HL-60/S4 treated with phorbol 12-myristate 13-acetate at 8.2 ng/mL for 4 days and 3 days (cell line): ENCODE measurements at regions not wholly inside any gene's neighbourhood (a gene's known extent, or its start where the extent isn't known, plus 50 kb on each side); places are given as distances from the start of the nearest gene placed in this dataset.
"Not testable (repeated sequence)": the region's sequence is repeated elsewhere in the genome, so short reads cannot be mapped to it uniquely, and the experiment has no call there.

ENCODE experiments used
- in situ Hi-C: fragments of 300-500 bp; cut with MboI; formaldehyde crosslinking; loops from 2 replicates; pipeline ENCODE4 v1.15.0; 2022; ENCODE audit warnings: low sequenced_read_pairs

DNA sequence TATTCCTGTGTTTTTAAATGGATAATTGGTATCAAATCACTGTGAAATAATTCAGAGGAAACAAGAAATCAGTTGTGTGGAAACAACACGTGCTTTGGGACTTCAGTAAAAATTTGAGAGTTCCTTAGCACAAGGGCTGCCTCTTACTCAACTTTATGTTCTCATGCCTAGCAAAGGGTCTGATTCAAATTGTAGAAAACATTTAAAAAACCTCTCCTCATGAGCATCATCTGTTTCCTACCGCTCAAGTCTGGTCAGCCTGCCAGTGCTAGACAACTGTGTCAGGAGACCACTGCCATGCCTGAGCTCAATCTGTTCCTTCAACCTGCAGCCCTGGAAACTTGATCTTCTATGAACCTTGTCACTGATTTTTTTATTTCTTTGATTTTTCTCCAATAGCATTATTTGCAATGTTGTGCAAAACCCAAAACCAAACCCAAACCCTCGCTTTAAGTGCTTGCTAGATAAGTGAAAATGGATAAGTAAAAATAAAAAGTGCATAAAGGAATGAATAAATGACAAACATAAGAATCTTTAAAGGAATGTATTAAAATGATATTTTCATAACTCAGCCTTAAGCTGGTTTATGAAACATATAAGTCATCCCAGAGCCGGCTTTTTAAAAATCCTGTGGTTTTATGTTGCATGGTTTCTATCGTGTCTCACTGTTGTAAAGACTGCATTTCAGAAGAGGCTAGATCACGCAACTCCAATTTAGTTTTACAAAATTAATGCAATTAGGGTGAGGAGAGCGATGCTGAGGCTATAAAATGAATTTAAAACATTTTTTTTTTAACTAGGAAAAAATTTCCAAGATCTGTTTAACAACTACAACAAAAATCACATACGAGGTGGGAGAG, 361.2 kb upstream of the PDE3A start:
- in situ Hi-C loops, result no loop called here

DNA sequence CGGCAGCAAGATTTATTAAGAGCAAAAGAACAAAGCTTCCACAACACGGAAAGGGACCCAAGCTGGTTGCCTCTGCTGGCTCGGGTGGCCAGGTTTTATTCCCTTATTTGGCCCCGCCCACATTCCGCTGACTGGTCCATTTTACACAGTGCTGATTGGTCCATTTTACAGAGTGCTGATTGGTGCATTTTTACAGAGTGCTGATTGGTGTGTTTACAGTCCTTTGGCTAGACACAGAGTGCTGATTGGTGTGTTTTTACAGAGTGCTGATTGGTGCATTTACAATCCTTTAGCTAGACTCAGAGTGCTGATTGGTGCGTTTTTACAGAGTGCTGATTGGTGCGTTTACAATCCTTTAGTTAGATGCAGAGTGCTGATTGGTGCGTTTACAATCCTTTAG, 358.4 kb upstream of the PDE3A start:
- in situ Hi-C loops, result not testable (repeated sequence)

DNA sequence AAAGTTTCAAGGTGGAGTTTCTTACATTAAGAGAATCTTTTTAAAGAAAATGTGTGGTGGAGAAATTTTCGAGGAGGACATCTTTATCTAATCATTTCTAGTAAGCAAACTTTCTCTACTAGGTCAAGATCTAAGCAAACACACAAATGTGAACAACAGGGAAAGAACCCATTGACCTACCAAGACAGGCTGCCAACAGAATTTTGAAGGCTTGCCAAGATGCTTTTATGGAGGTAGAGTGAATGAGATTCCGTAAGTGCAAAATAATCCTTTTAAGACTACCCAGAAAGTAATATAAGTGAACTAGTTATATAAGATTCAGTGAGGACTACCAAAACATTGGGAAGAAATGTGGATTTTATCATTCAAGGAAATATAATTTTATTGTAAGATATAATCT, 357.1 kb upstream of the PDE3A start:
- in situ Hi-C loops, result no loop called here

DNA sequence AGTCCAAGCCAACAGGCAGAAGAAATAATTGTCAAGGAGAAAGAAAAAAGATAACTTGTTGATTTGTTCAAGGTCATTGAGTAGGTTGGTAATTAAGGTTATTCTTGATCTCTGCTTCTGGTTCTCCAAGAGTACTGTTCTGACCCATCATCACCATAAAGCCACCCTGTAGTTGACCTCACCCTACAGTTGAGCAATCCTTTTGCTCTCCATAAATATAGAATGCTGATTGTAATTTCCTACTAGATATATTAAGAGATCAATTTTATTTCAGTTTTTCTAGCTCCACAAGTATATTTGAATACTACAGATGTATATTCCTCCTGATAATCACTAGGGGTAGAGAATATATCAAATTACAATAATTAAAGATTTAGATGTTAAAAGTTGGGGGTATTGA, 350.5 kb upstream of the PDE3A start:
- in situ Hi-C loops, result no loop called here

DNA sequence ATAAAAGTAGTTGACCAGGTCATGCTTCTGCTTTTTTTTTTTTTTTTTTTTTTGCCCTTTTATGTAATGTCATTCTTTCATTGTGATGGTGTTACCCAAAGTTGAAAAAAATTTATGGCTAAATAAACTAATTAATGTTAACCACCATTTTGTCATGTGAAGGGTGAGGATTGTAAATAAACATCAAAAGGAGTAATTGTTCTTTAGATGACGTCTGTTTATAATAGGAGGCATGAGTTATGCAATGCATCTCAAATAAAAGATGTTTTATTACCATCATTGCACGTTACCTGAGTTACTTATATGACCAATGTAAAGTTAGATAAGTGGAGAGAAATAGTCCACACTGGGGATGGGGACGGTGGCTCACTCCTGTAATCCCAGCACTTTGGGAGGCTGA, 349.9 kb upstream of the PDE3A start:
- in situ Hi-C loops, result no loop called here

DNA sequence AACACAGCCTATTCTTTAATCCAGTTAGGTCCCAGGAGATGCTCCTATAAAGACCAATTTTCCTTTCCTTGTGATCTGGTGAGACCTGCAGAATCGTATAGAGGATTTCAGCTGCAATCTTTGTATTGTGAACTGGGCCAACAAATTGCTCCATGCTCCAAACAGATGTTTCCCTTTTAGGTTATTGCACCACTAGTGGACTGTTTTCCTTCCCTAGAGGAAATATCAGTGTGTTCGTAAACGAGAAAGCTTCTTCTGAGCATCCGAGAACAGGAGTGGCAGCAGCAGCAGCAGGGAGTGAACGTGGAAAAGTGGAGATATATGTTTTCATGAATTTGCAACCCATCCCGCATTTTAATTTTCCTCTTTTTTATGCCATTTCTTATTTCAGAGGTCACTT, 344.1 kb upstream of the PDE3A start:
- in situ Hi-C loops, result no loop called here

DNA sequence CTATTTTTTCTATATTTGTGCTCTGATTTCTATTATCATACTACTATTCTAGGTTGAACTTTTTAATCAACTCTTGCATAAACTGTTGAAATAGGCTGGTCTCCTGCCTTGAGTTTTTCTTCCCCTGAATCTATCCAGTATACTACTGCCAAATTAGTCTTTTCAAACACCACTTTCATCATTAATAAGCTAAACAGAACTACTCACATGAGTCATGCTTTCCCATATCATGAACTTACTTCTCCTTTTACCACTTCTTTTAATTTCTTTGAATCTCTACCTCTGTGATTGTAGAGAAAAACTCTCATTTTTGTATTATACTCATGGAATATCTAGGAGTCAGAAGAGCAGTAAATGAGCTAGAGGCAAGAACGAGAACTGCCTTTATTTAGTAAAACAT, 340.3 kb upstream of the PDE3A start:
- in situ Hi-C loops, result no loop called here

DNA sequence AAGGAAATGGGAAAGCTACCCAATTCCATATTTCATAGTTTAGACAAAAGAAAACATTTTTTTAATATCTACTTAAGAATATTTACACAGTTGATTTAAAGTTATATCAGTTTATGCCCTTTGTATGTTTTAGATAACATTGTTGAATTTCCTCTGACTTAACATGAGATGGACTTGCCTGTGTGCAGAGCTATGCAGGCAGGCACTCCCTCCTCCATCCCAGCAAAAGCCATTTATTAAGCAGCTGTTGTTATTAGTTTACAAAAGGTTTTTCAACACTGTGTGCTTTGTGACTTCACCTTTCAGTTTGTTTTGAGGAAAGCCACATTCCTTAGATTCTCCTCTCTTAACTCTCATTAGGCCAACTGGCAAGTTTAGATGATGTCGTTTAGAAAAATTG, 337.5 kb upstream of the PDE3A start:
- in situ Hi-C loops, result no loop called here

DNA sequence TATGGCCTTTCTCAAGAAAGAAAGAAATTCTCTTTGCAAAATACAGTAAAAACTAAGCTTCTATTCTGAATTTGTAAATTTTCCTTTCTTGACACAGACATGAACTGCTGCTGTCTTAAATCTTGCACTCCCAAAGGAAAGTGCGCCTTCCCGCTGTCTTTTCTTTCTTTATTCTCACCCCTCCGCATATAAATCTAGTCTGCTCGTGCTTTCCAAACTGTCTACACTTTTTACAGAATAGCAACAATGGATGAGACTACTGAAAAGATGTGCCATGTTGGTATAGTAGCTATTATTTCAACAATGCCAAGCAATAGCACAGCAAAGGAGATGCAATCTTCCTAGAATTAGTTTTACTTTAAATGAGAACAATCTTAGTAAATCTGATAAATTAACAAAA, 328.8 kb upstream of the PDE3A start:
- in situ Hi-C loops, result no loop called here

DNA sequence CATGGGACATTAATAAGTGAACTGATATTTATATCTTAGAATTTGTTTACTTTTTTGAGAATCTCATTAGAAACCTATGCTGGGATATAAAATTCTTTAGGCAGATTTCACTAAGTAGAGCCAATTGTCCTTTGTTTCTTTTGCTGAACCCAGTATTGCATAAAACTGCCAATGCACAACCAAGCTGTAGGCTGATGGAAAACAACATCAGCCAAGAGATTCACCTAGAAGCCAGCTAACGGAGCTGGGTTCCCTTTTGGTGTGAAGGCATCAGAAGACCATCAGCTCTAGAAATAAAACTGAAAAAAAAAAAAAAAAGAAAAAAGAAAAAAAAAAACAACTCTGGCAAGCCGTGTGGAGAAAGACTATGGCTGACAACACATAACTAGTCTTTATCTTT, 328.2 kb upstream of the PDE3A start:
- in situ Hi-C loops, result no loop called here

DNA sequence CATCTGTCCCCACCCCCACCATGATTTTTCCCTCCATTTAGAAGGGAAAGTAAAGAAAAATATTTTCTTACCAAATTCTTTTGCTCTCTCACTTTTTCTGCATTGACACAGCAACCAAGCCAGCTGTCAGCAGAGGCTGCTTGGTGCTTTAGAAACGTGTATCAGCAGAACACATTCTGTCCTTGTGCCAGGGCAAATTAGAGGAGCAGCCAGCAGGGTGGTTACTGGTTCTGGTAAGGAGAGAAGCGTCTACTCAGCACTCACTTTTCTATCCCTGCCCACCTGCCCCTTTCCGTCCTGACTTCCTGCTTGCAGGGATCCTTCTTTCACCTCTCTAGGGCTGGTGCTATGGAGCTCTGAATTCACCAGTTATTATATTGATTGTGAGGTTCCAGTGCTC, 327.5 kb upstream of the PDE3A start:
- in situ Hi-C loops, result no loop called here

DNA sequence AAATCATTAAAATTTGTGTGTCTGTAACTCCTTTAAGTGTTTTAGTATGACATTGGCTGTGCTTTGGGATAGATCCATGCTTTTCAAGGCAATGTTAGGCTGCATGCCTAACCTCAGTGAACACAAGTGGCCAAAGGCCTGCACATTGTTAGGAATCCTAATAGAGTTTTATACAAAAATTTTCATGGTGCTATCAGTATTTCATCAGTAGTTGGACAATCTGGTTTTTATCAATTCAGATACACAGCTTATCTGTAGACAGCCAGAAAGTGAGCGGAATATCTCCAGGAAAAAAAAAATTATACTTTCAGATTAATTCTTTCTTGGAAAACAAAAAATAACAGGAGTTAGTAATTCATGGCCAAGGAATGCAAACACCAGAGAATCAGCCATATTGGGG, 324.0 kb upstream of the PDE3A start:
- in situ Hi-C loops, result no loop called here

DNA sequence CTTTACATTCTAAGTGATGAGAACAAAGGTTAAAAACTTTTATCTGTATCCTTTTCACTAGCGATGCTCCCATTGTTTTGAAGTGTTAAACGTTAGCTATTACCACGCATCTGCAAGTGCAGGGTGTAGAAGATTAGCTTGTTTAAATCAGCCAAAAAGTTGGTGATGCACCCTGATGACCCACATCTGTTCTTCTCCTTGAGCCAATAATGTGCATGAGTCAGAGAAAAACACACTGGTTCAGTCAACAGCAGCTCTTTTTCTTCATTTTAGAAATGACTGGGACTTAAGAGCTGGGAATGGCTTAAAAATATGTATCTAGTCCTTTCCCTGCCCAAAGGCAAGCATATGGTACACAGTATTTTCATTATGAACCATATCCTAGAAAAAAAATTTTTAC, 323.5 kb upstream of the PDE3A start:
- in situ Hi-C loops, result no loop called here

DNA sequence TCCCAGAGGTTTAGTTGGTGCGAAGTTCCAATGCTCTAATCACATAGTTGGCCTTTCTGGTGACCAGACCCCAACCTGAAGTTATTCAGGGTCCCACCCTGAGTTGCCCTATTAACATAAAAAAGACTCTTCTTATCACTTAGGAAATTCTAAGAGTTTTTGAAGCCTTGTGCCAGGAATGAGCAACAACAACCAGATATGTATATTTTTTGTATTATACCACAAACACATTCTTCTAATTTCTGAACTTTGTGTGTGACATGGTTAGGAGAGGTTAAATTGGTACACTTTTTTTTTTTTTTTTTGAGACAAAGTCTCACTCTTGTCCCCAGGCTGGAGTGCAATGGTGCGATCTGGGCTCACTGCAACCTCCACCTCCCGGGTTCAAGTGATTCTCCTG, 320.4 kb upstream of the PDE3A start:
- in situ Hi-C loops, result no loop called here

DNA sequence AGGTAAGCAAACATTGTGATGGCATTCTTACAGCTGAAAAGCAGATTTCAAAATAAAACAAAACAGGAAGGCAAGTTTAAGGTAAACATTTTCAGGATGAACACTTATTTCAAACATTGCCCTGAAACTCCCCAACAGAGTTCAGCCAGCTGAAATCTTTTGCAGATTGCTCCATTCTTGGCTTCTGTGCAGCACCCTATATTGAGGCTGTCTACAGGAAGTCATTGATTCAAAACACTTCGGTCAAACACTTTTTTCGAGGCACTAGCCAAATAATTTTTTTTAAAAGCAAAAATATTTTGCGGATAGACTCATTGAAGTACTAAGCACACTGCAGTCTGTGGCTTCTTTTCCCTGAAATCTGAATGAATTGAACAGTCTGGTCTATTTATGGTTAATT, 318.1 kb upstream of the PDE3A start:
- in situ Hi-C loops, result no loop called here

DNA sequence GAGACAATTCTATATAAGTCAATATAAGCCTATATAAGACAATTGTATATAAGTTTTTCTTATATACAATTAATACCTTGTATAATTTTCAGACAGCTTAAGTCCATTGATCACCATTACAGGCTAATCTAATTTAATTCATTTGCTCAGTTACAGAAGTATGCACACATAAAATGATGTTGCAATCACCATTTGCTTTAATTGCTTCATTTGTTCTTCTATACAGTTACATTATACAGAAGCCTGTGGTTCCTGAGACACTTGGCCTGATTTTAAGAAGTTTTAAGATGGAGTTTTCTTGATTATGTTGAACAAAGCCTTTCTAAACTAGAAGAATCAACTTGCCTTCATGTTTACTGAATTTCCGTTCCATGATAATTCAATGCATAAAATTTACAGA, 314.6 kb upstream of the PDE3A start:
- in situ Hi-C loops, result no loop called here

DNA sequence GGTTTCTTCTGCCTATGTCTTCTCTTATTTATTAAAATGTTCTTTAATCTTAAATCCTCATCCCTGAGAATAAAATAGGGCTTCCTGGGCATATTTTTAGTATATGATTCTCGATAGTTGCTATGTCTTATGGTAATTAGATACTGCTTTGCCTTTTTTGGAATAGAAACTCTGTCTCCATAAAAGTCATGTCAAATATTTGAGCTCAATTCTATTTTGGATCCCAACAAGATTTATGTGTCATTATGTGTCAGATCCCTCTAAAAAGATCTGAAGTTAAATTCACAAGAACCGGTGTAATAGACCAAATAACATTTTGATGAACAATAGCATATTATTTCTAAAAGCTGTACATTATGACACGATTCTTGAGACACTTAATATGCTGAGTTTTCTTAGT, 312.5 kb upstream of the PDE3A start:
- in situ Hi-C loops, result no loop called here

DNA sequence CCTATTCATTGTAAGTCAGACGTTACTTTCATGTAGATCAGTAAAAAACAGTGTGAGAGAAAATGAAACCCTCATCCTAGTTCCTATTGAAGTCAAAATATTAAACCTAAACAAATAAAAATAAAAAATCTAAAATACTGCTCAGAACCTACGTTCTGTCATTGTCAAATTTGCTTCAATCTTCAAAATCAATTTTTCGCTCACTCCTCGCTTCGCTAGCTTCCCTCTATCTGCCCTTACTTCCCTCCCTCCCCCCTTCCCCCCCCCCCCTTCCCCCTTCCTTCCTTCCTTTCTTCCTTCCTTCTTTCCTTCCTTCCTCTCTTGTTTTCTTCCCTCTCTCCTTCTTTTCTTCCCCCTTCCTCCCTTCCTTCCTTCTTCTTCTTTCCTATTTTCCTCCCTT, 310.9 kb upstream of the PDE3A start:
- in situ Hi-C loops, result no loop called here

DNA sequence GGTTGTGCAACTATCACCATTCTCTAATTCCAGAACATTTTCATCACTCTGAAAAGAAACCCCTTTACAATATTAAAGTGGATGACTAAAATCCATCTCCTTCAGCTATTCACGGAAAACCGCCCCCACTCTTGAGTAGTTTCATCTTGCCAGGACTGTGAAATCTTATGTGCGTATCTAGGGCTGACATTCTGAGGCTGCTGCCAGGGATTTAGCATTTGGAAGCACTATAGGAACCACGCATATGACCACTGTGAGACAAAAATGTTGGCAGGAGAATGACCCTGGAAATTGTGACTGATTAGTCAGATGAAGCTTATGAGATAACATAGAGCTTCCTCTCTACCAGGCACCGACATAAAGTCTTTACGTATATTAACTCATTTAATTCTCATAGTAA, 305.2 kb upstream of the PDE3A start:
- in situ Hi-C loops, result no loop called here

DNA sequence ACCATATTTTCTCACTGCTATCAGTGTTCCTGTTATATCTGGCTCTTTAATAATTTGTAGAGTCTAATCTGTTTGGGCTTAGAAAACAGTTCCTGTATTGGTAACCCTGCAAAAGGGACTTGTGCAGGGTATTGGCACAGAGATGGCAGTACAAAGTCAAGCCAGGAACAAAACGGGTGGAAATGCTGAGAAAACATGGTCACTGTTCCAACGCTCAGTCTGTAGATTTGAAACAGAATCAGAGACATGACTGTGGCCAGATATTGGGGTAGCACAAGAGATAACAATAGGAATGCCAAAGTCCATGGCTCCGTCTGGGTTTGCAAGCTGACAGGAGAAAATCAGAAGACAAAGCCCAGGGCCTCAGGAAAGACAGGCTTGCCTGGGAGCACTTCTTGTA, 290.7 kb upstream of the PDE3A start:
- in situ Hi-C loops, result no loop called here

DNA sequence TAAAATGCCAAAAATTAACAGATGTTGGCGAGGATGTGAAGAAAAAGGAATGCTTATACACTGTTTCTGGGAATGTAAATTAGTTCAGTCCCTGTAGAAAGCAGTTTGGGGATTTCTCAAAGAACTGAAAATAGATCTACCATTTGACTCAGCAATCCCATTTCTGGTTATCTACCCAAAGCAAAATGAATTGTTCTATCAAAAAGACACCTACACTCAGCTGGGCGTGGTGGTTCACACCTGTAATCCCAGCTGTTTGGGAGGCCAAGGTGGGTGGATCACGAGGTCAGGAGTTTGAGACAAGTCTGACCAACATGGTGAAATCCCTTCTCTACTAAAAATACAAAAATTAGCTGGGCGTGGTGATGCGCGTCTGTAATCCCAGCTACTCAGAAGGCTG, 279.3 kb upstream of the PDE3A start:
- in situ Hi-C loops, result no loop called here

DNA sequence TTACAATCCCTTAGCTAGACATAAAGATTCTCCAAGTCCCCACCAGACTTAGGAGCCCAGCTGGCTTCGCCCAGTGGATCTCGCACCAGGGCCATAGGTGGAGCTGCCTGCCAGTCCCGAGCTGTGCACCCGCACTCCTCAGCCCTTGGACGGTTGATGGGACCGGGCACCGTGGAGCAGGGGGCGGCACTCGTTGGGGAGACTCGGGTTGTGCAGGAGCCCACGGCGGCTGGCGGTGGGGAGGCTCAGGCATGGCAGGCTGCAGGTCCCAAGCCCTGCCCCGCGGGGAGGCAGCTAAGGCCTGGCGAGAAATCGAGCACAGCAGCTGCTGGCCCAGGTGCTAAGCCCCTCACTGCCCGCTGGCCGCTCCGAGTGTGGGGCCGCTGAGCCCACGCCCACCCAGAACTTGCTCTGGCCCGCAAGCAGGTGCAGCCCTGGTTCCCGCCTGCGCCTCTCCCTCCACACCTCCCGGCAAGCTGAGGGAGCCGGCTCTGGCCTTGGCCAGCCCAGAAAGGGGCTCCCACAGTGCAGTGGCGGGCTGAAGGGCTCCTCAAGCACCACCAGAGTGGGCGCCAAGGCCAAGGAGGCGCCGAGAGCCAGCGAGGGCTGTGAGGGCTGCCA, 275.0 kb upstream of the PDE3A start:
- in situ Hi-C loops, result not testable (repeated sequence)

DNA sequence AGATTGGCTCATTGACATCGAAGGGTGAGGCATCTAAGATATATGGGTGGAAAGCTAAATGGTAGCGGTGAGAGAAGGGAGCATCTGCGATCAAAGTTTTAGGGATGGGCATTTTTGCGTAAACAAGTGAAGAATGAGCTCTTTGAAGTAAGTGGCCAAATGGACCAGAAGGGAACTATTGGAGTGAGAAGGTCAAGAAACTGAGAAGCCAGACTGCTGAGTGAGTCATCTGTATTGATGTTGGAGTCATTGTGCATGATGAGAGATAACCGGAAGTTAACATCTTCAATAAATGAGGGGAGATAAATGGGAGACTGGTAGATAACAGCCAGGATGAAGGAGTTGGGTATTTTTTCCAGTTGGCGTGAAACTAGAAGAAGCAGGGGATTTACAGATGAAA, 271.9 kb upstream of the PDE3A start:
- in situ Hi-C loops, result no loop called here
